ENCODE measurements at regions not wholly inside any gene's neighbourhood (a gene's known extent, or its start where the extent isn't known, plus 50 kb on each side); places are given as distances from the start of the nearest gene placed in this dataset.

DNA sequence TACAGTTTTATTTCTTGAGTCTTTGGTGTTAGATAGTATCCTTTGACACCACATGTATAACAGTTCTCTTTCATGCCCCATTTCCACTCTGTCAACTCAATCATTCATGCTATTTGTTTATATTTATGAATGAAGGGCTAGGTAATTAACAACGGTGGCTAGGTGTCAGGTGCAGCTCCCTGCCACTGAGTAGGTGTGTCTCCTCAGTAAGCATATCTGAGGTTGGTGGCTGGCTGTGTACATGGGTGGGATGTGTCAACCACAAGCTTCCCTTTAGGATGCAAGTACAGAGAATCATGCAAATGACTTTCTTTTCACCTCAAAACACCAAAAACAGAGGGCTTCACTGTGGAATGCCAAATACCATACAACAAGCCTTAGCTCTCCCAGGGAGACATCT lies 83.4 kb downstream of the ZNF365 start:
- TF ChIP-seq POLR2A (IDR thresholded peaks at IDR 0.05; ENCODE audit: low read depth, low read length) (no peak), SPI1 (IDR thresholded peaks at IDR 0.05; ENCODE audit: low read depth, low read length) (no peak), POLR2AphosphoS5 (IDR thresholded peaks at IDR 0.05; ENCODE audit: low read depth, low read length) (no peak), TAF1 (IDR thresholded peaks at IDR 0.05; ENCODE audit: low read depth, low read length) (no peak)

All from GM12891 (cell line).